ENCODE measurements at regions not wholly inside any gene's neighbourhood (a gene's known extent, or its start where the extent isn't known, plus 50 kb on each side); places are given as distances from the start of the nearest gene placed in this dataset.

DNA sequence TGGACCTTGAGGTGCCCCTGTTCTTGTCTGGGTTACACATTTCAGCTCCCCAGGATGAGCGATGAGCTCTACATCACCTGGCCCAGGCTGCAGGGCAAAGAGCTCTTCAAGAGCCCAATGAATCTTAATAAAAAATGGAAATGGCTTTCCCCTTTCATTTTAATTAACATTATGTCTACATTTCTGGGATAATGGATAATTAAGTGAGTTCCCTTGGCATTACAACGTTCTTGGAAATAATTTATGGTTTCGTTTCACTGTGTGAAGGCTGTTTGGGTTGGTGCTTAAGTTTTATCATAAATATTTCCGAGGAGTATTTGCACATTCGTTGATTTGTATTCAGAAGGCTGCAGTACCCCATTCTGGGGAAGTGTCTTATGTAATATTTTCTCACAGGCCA is 678.3 kb upstream of the EEF2KMT start:
- ChIA-PET CTCF (no interaction called here), POLR2A (no interaction called here), RAD21 (ENCODE audit: low non-redundant PET in 1 of 2, low total read pairs in 2 of 2, uncharacterized antibody in 2 of 2, unreplicated experiment in 2 of 2) (no interaction called here)
- Histone ChIP-seq H3K36me3 (ENCODE audit: control insufficient read depth in 1 of 2, insufficient read depth in 2 of 2, low read length in 2 of 2) (no peaks in the 10 kb centered on the region), H3K79me2 (ENCODE audit: insufficient read depth, low read length) (no peaks in the 10 kb centered on the region), H2AFZ (ENCODE audit: low read depth, low read length, poor library complexity, severe bottlenecking) (no peak overlapping the region), H3K4me2 (ENCODE audit: low read length) (no peak overlapping the region), H3K27me3 (ENCODE audit: insufficient read depth, low read length) (no peaks in the 10 kb centered on the region), H3K4me1 (ENCODE audit: control insufficient read depth in 1 of 2, insufficient read depth in 2 of 2, low read length in 2 of 2) (no peaks in the 10 kb centered on the region), H4K20me1 (ENCODE audit: insufficient read depth) (no peaks in the 10 kb centered on the region), H3K27ac (ENCODE audit: low read depth, low read length) (no peak overlapping the region), H3K4me3 (replicated peaks in 1 of 2; ENCODE audit: low read depth in 1 of 2, low read length in 2 of 2) (no peak overlapping the region), H3K9ac (ENCODE audit: low read length) (no peak overlapping the region), H3K9me3 (ENCODE audit: control insufficient read depth in 1 of 2, insufficient read depth in 1 of 2, low read depth in 1 of 2, low read length in 2 of 2) (peaks cover 3 to 17% of the 10 kb centered on the region in 2 experiments; a peak in 2 of 4 replicates), H3K9me2 (ENCODE audit: insufficient read depth) (no peaks in the 10 kb centered on the region)
- intact Hi-C loops (cut with micrococcal nuclease), result no loop called here
- ATAC-seq, result no peak
- TF ChIP-seq EZH2 (IDR thresholded peaks at IDR 0.05), result no peak
- TF ChIP-seq RAD21 (IDR thresholded peaks at IDR 0.05; ENCODE audit: low read depth), result no peak
- no peak for TF ChIP-seq JUND (IDR thresholded peaks at IDR 0.05)
- TF ChIP-seq TCF7L2 (IDR thresholded peaks at IDR 0.05; ENCODE audit: borderline replicate concordance, extremely low read depth, insufficient read depth, insufficient read length), result no peak
- TF ChIP-seq SRF (IDR thresholded peaks at IDR 0.05; ENCODE audit: low read depth), result no peak
- TF ChIP-seq CBX3 (IDR thresholded peaks at IDR 0.05; ENCODE audit: low read depth), result no peak
- TF ChIP-seq, protein P1, sequence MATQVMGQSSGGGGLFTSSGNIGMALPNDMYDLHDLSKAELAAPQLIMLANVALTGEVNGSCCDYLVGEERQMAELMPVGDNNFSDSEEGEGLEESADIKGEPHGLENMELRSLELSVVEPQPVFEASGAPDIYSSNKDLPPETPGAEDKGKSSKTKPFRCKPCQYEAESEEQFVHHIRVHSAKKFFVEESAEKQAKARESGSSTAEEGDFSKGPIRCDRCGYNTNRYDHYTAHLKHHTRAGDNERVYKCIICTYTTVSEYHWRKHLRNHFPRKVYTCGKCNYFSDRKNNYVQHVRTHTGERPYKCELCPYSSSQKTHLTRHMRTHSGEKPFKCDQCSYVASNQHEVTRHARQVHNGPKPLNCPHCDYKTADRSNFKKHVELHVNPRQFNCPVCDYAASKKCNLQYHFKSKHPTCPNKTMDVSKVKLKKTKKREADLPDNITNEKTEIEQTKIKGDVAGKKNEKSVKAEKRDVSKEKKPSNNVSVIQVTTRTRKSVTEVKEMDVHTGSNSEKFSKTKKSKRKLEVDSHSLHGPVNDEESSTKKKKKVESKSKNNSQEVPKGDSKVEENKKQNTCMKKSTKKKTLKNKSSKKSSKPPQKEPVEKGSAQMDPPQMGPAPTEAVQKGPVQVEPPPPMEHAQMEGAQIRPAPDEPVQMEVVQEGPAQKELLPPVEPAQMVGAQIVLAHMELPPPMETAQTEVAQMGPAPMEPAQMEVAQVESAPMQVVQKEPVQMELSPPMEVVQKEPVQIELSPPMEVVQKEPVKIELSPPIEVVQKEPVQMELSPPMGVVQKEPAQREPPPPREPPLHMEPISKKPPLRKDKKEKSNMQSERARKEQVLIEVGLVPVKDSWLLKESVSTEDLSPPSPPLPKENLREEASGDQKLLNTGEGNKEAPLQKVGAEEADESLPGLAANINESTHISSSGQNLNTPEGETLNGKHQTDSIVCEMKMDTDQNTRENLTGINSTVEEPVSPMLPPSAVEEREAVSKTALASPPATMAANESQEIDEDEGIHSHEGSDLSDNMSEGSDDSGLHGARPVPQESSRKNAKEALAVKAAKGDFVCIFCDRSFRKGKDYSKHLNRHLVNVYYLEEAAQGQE (IDR thresholded peaks at IDR 0.05; ENCODE audit: low read depth), result no peak
- no peak for TF ChIP-seq POLR2A (IDR thresholded peaks at IDR 0.05; ENCODE audit: borderline replicate concordance, extremely low read depth, insufficient read depth, insufficient read length)
- TF ChIP-seq EZH2phosphoT487 (IDR thresholded peaks at IDR 0.05; ENCODE audit: borderline replicate concordance), result no peak
- TF ChIP-seq EGR1 (IDR thresholded peaks at IDR 0.05; ENCODE audit: low read depth), result no peak
- TF ChIP-seq ELF1 (IDR thresholded peaks at IDR 0.05; ENCODE audit: borderline replicate concordance, low read depth), result no peak
- TF ChIP-seq, protein P2, sequence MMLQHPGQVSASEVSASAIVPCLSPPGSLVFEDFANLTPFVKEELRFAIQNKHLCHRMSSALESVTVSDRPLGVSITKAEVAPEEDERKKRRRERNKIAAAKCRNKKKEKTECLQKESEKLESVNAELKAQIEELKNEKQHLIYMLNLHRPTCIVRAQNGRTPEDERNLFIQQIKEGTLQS (IDR thresholded peaks at IDR 0.05), result no peak
- TF ChIP-seq, protein P3, sequence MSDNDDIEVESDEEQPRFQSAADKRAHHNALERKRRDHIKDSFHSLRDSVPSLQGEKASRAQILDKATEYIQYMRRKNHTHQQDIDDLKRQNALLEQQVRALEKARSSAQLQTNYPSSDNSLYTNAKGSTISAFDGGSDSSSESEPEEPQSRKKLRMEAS (IDR thresholded peaks at IDR 0.05), result no peak
- TF ChIP-seq CEBPB (IDR thresholded peaks at IDR 0.05; ENCODE audit: low read depth), result no peak
- TF ChIP-seq, protein P4, sequence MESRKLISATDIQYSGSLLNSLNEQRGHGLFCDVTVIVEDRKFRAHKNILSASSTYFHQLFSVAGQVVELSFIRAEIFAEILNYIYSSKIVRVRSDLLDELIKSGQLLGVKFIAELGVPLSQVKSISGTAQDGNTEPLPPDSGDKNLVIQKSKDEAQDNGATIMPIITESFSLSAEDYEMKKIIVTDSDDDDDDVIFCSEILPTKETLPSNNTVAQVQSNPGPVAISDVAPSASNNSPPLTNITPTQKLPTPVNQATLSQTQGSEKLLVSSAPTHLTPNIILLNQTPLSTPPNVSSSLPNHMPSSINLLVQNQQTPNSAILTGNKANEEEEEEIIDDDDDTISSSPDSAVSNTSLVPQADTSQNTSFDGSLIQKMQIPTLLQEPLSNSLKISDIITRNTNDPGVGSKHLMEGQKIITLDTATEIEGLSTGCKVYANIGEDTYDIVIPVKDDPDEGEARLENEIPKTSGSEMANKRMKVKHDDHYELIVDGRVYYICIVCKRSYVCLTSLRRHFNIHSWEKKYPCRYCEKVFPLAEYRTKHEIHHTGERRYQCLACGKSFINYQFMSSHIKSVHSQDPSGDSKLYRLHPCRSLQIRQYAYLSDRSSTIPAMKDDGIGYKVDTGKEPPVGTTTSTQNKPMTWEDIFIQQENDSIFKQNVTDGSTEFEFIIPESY (IDR thresholded peaks at IDR 0.05; ENCODE audit: extremely low read depth, insufficient replicate concordance, low read length), result no peak
- TF ChIP-seq YY1 (IDR thresholded peaks at IDR 0.05; ENCODE audit: extremely low read depth, insufficient replicate concordance, low read depth, low read length), result no peak
- TF ChIP-seq, protein P5, sequence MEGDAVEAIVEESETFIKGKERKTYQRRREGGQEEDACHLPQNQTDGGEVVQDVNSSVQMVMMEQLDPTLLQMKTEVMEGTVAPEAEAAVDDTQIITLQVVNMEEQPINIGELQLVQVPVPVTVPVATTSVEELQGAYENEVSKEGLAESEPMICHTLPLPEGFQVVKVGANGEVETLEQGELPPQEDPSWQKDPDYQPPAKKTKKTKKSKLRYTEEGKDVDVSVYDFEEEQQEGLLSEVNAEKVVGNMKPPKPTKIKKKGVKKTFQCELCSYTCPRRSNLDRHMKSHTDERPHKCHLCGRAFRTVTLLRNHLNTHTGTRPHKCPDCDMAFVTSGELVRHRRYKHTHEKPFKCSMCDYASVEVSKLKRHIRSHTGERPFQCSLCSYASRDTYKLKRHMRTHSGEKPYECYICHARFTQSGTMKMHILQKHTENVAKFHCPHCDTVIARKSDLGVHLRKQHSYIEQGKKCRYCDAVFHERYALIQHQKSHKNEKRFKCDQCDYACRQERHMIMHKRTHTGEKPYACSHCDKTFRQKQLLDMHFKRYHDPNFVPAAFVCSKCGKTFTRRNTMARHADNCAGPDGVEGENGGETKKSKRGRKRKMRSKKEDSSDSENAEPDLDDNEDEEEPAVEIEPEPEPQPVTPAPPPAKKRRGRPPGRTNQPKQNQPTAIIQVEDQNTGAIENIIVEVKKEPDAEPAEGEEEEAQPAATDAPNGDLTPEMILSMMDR (IDR thresholded peaks at IDR 0.05 in 2 of 3, conservative IDR thresholded peaks at IDR 0.05 in 1 of 3; ENCODE audit: borderline replicate concordance in 1 of 3, insufficient read depth in 1 of 3, low read depth in 2 of 3, low read length in 2 of 3), result no peak
- no peak for TF ChIP-seq FOSL1 (IDR thresholded peaks at IDR 0.05; ENCODE audit: low read depth)
- no peak for TF ChIP-seq SIN3A (IDR thresholded peaks at IDR 0.05; ENCODE audit: low read depth)
- TF ChIP-seq ZNF274 (IDR thresholded peaks at IDR 0.05; ENCODE audit: low read depth, low read length), result no peak
- DNase-seq (ENCODE audit: low read depth, low spot score), result no peak
- no TSS peak for BruUV-seq (replicated peaks)
